ENCODE measurements at regions not wholly inside any gene's neighbourhood (a gene's known extent, or its start where the extent isn't known, plus 50 kb on each side); places are given as distances from the start of the nearest gene placed in this dataset.

DNA sequence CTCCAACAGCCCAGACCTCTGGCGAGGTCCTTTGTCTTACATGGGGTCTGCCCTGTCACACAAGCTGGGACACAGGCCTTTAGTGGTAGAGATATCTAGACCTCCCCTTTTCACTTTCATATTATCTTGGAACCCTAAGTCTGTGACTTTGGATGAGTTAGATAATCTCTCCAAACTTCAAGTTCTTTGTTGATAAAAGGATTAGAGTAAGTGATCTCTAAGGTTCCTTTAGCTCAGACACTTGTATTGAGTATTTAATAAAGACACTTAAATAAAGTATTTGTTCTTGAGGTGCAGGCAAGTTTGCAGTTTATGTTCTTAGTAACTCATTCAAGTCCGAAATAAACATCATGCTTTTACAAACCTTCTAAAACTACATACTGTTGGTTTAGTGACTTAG is 459.6 kb downstream of the SHQ1 start:
- Histone ChIP-seq H2BK15ac (ENCODE audit: low read length) (no peak overlapping the region), H2AK5ac (ENCODE audit: low read depth, low read length) (0 out of 2 replicates have a peak overlapping the region, but pooled peaks have one; percentile 18), H2BK5ac (ENCODE audit: low read depth, low read length) (no peak overlapping the region), H3K79me2 (ENCODE audit: control insufficient read depth in 1 of 2, insufficient read depth in 2 of 2, low read length in 2 of 2) (peaks cover 18 to 100% of the 10 kb centered on the region in 2 experiments), H3K23me2 (ENCODE audit: low read depth, low read length) (no peaks in the 10 kb centered on the region), H3K56ac (replicated peaks; ENCODE audit: insufficient read length, low read depth, low read length) (no peak overlapping the region), H3K9me3 (ENCODE audit: insufficient read depth in 2 of 2, low read depth in 1 of 2, low read length in 1 of 2) (no peaks in the 10 kb centered on the region), H4K20me1 (replicated peaks in 1 of 2; ENCODE audit: control insufficient read depth in 1 of 2, insufficient read depth in 2 of 2, low read length in 2 of 2) (peaks cover 21 to 26% of the 10 kb centered on the region in 2 experiments), H3K36me3 (ENCODE audit: control insufficient read depth in 2 of 4, insufficient read depth in 4 of 4, low read length in 3 of 4) (no peaks in the 10 kb centered on the region), H3K27me3 (replicated peaks in 1 of 4; ENCODE audit: control insufficient read depth in 3 of 4, extremely low read depth in 1 of 4, insufficient read depth in 3 of 4, low read length in 3 of 4) (no peaks in the 10 kb centered on the region), H4K91ac (replicated peaks; ENCODE audit: insufficient read length, low read length) (no peak overlapping the region), H3K23ac (ENCODE audit: insufficient read length) (no peak overlapping the region), H3K9ac (replicated peaks in 1 of 4; ENCODE audit: extremely low read depth in 1 of 4, low read depth in 3 of 4, low read length in 3 of 4) (no peak overlapping the region), H3K14ac (ENCODE audit: insufficient read length) (no peak overlapping the region), H3K4me3 (ENCODE audit: extremely low read depth in 1 of 4, insufficient read depth in 2 of 4, low read depth in 3 of 4, low read length in 4 of 4) (no peak overlapping the region), H3K4me2 (ENCODE audit: insufficient read depth in 1 of 2, low read depth in 2 of 2, low read length in 2 of 2) (no peak overlapping the region; a peak in 1 of 4 replicates), H2BK12ac (ENCODE audit: low read depth, low read length) (no peak overlapping the region), H2BK20ac (ENCODE audit: low read length) (no peak overlapping the region), H3K4ac (replicated peaks; ENCODE audit: insufficient read length, low read depth, low read length) (no peak overlapping the region), H3K18ac (ENCODE audit: extremely low read depth, low read length) (no peak overlapping the region), H3K79me1 (ENCODE audit: low read depth, low read length) (peaks cover 11% of the 10 kb centered on the region), H3K27ac (ENCODE audit: low read depth, low read length) (no peak overlapping the region), H4K8ac (ENCODE audit: extremely low read depth, insufficient read depth, low read length) (no peak overlapping the region), H4K5ac (ENCODE audit: insufficient read length, low read depth, low read length) (no peak overlapping the region), H3K4me1 (replicated peaks in 1 of 4; ENCODE audit: control insufficient read depth in 3 of 4, insufficient read depth in 4 of 4, low read length in 3 of 4) (peaks cover 2 to 23% (median 17%) of the 10 kb centered on the region in 4 experiments; a peak in 5 of 7 replicates), H2AFZ (ENCODE audit: low read length) (no peak overlapping the region), H2BK120ac (replicated peaks; ENCODE audit: low read depth, low read length) (no peak overlapping the region)
- DNase-seq (ENCODE audit: low read depth in 1 of 2, low spot score in 2 of 2) (no peak), FAIRE-seq (no peak)
- ChIA-PET POLR2A (ENCODE audit: partially characterized antibody) (no interaction called here), CTCF (ENCODE audit: partially characterized antibody) (interaction anchor here (1.0 kb wide), 1 partner anchor 12 kb away, joined by 3 read pairs; no protein-coding TSS in a partner anchor)
- TF ChIP-seq, protein P1, sequence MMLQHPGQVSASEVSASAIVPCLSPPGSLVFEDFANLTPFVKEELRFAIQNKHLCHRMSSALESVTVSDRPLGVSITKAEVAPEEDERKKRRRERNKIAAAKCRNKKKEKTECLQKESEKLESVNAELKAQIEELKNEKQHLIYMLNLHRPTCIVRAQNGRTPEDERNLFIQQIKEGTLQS (IDR thresholded peaks at IDR 0.05; ENCODE audit: insufficient read depth, low read depth, low read length): no peak
- TF ChIP-seq SRF (IDR thresholded peaks at IDR 0.05; ENCODE audit: low read depth, low read length) (no peak), EZH2 (IDR thresholded peaks at IDR 0.05; ENCODE audit: low read depth, low read length, severe bottlenecking) (no peak), KDM1A (IDR thresholded peaks at IDR 0.05; ENCODE audit: borderline replicate concordance, low read length) (no peak), POLR2A (IDR thresholded peaks at IDR 0.05; ENCODE audit: control extremely low read depth in 1 of 2, low read depth in 2 of 2, low read length in 2 of 2) (no peak), CHD2 (IDR thresholded peaks at IDR 0.05; ENCODE audit: low read length) (no peak)
- WGBS, 2 experiments (ENCODE audit: extremely low coverage in 1 of 2, insufficient coverage in 1 of 2, insufficient read length in 1 of 2, insufficient replicate concordance in 2 of 2, low coverage in 1 of 2, low lambda C conversion rate in 2 of 2, missing lambda C conversion rate in 1 of 2): 92% methylated on average over 2 of the region's 2 CpGs; no CpG with 5 or more reads in 1 of the 2 experiments

Measured in H1 (cell line).